Loucy (cell line): ENCODE measurements at regions not wholly inside any gene's neighbourhood (a gene's known extent, or its start where the extent isn't known, plus 50 kb on each side); places are given as distances from the start of the nearest gene placed in this dataset.

ENCODE experiments used
- EZH2phosphoT487 ChIP-seq: fragments of 200-600 bp; IDR thresholded peaks from 2 replicates; pipeline ENCODE4 v1.6.1; 2018; ENCODE audit warnings: antibody characterized with exemption, mild to moderate bottlenecking, moderate library complexity, borderline replicate concordance
- TF ChIP-seq, protein P1 (sequence below): fragments of 200-600 bp; sonication (generic); conservative IDR thresholded peaks from 2 replicates; pipeline ENCODE4 v1.5.1; 2014; ENCODE audit warnings: mild to moderate bottlenecking, antibody characterized with exemption, low read length

DNA sequence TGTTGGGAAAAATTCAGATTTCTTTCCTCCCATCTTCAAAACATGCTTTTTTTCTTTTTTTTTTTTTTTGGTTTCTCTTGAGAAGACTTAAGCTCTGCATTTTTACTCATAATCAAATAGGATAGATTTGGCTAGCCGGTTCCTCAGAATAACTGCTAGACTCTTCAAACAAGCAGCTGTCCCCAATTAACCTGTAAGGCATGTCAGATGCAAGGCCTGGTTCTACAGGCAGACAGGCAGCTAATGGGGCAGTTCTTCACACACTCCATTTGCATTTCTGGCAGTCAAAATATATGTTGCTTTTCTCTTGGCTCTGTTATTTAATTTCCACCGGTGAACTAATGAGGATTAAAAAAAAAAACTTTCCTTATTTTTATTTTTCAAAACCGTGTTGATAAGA is 228.0 kb upstream of the ATP2B1 start:
- TF ChIP-seq, protein P1, sequence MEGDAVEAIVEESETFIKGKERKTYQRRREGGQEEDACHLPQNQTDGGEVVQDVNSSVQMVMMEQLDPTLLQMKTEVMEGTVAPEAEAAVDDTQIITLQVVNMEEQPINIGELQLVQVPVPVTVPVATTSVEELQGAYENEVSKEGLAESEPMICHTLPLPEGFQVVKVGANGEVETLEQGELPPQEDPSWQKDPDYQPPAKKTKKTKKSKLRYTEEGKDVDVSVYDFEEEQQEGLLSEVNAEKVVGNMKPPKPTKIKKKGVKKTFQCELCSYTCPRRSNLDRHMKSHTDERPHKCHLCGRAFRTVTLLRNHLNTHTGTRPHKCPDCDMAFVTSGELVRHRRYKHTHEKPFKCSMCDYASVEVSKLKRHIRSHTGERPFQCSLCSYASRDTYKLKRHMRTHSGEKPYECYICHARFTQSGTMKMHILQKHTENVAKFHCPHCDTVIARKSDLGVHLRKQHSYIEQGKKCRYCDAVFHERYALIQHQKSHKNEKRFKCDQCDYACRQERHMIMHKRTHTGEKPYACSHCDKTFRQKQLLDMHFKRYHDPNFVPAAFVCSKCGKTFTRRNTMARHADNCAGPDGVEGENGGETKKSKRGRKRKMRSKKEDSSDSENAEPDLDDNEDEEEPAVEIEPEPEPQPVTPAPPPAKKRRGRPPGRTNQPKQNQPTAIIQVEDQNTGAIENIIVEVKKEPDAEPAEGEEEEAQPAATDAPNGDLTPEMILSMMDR, result no peak
- no peak for TF ChIP-seq EZH2phosphoT487
